ENCODE measurements at regions not wholly inside any gene's neighbourhood (a gene's known extent, or its start where the extent isn't known, plus 50 kb on each side); places are given as distances from the start of the nearest gene placed in this dataset.

- DNase-seq (ENCODE audit: low read depth in 2 of 2) = no peak
Measured at GRCh38 chr6:14274546-14275492, 157.2 kb downstream of the CD83 start.

- DNase-seq (ENCODE audit: low read depth in 2 of 2) = no peak
Measured at GRCh38 chr6:14275493-14275851, 157.9 kb downstream of the CD83 start.

- no peak for DNase-seq (ENCODE audit: low read depth in 2 of 2)
Measured at GRCh38 chr6:14276071-14276470, 158.5 kb downstream of the CD83 start.

GRCh38 chr6:14276667-14277404, 159.3 kb downstream of the CD83 start:
- no peak for DNase-seq (ENCODE audit: low read depth in 2 of 2)

- no peak for DNase-seq (ENCODE audit: low read depth in 2 of 2)
Measured at GRCh38 chr6:14277405-14277930, 159.9 kb downstream of the CD83 start.

- DNase-seq (ENCODE audit: low read depth in 2 of 2) = no peak
Measured at GRCh38 chr6:14278006-14278405, 160.4 kb downstream of the CD83 start.

- no peak for DNase-seq (ENCODE audit: low read depth in 2 of 2)
Measured at GRCh38 chr6:14278446-14278845, 160.9 kb downstream of the CD83 start.

- no peak for DNase-seq (ENCODE audit: low read depth in 2 of 2)
Measured at GRCh38 chr6:14280006-14280510, 162.5 kb downstream of the CD83 start.

- no peak for DNase-seq (ENCODE audit: low read depth in 2 of 2)
Measured at GRCh38 chr6:14280766-14281293, 163.3 kb downstream of the CD83 start.

GRCh38 chr6:14281811-14282660, 164.5 kb downstream of the CD83 start:
- no peak for DNase-seq (ENCODE audit: low read depth in 2 of 2)

- no peak for DNase-seq (ENCODE audit: low read depth in 2 of 2)
Measured at GRCh38 chr6:14282854-14283505, 165.4 kb downstream of the CD83 start.

GRCh38 chr6:14283600-14284235, 166.1 kb downstream of the CD83 start:
- no peak for DNase-seq (ENCODE audit: low read depth in 2 of 2)

GRCh38 chr6:14284969-14285590, 167.5 kb downstream of the CD83 start:
- no peak for DNase-seq (ENCODE audit: low read depth in 2 of 2)

GRCh38 chr6:14286144-14286543, 168.6 kb downstream of the CD83 start:
- no peak for DNase-seq (ENCODE audit: low read depth in 2 of 2)

GRCh38 chr6:14286634-14287428, 169.3 kb downstream of the CD83 start:
- DNase-seq (ENCODE audit: low read depth in 2 of 2) = no peak

- no peak for DNase-seq (ENCODE audit: low read depth in 2 of 2)
Measured at GRCh38 chr6:14287707-14288106, 170.1 kb downstream of the CD83 start.

GRCh38 chr6:14288910-14289309, 171.3 kb downstream of the CD83 start:
- DNase-seq (ENCODE audit: low read depth in 2 of 2) = no peak

GRCh38 chr6:14290041-14290771, 172.6 kb downstream of the CD83 start:
- no peak for DNase-seq (ENCODE audit: low read depth in 2 of 2)
